ENCODE measurements at regions not wholly inside any gene's neighbourhood (a gene's known extent, or its start where the extent isn't known, plus 50 kb on each side); places are given as distances from the start of the nearest gene placed in this dataset.

DNA sequence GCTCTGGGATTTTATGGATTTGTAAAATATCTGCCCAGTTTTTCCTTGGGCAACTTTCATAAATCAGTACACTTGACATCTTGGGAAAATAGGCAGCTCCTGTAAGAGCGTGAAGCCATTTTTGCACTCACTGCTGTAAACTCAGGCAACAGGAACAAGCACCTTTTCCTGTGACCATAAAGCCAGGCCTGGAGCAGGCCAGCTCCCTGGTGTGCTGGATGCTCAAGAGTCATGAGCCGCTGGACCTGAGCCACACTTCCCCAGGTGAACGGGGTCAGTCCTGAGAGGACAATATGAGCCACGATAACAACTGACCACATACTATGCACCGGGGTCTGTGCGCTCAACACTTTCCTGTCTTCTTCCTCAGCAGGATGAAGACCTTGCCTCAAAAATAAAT, 158.2 kb downstream of the NUP210 start:
- TF ChIP-seq ZNF274 (IDR thresholded peaks at IDR 0.05; ENCODE audit: borderline replicate concordance, low read depth, low read length) = no peak
- TF ChIP-seq RFX5 (IDR thresholded peaks at IDR 0.05; ENCODE audit: low read depth, low read length) = no peak
- TF ChIP-seq, protein P1, sequence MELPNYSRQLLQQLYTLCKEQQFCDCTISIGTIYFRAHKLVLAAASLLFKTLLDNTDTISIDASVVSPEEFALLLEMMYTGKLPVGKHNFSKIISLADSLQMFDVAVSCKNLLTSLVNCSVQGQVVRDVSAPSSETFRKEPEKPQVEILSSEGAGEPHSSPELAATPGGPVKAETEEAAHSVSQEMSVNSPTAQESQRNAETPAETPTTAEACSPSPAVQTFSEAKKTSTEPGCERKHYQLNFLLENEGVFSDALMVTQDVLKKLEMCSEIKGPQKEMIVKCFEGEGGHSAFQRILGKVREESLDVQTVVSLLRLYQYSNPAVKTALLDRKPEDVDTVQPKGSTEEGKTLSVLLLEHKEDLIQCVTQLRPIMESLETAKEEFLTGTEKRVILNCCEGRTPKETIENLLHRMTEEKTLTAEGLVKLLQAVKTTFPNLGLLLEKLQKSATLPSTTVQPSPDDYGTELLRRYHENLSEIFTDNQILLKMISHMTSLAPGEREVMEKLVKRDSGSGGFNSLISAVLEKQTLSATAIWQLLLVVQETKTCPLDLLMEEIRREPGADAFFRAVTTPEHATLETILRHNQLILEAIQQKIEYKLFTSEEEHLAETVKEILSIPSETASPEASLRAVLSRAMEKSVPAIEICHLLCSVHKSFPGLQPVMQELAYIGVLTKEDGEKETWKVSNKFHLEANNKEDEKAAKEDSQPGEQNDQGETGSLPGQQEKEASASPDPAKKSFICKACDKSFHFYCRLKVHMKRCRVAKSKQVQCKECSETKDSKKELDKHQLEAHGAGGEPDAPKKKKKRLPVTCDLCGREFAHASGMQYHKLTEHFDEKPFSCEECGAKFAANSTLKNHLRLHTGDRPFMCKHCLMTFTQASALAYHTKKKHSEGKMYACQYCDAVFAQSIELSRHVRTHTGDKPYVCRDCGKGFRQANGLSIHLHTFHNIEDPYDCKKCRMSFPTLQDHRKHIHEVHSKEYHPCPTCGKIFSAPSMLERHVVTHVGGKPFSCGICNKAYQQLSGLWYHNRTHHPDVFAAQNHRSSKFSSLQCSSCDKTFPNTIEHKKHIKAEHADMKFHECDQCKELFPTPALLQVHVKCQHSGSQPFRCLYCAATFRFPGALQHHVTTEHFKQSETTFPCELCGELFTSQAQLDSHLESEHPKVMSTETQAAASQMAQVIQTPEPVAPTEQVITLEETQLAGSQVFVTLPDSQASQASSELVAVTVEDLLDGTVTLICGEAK (IDR thresholded peaks at IDR 0.05) = no peak
- TF ChIP-seq, protein P1 (CRISPR knock-in tag; IDR thresholded peaks at IDR 0.05) = no peak
- TF ChIP-seq ARHGAP35 (IDR thresholded peaks at IDR 0.05; ENCODE audit: partially characterized antibody) = no peak
- TF ChIP-seq POLR2AphosphoS5 (IDR thresholded peaks at IDR 0.05; ENCODE audit: control insufficient read depth, insufficient read depth, low read depth, low read length) = no peak
- TF ChIP-seq, protein P2, sequence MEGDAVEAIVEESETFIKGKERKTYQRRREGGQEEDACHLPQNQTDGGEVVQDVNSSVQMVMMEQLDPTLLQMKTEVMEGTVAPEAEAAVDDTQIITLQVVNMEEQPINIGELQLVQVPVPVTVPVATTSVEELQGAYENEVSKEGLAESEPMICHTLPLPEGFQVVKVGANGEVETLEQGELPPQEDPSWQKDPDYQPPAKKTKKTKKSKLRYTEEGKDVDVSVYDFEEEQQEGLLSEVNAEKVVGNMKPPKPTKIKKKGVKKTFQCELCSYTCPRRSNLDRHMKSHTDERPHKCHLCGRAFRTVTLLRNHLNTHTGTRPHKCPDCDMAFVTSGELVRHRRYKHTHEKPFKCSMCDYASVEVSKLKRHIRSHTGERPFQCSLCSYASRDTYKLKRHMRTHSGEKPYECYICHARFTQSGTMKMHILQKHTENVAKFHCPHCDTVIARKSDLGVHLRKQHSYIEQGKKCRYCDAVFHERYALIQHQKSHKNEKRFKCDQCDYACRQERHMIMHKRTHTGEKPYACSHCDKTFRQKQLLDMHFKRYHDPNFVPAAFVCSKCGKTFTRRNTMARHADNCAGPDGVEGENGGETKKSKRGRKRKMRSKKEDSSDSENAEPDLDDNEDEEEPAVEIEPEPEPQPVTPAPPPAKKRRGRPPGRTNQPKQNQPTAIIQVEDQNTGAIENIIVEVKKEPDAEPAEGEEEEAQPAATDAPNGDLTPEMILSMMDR (IDR thresholded peaks at IDR 0.05 in 2 of 3, conservative IDR thresholded peaks at IDR 0.05 in 1 of 3; ENCODE audit: insufficient read depth in 2 of 3, low read depth in 1 of 3, low read length in 3 of 3) = no peak
- TF ChIP-seq MCM5 (IDR thresholded peaks at IDR 0.05; ENCODE audit: low read depth) = no peak
- TF ChIP-seq, protein P3, sequence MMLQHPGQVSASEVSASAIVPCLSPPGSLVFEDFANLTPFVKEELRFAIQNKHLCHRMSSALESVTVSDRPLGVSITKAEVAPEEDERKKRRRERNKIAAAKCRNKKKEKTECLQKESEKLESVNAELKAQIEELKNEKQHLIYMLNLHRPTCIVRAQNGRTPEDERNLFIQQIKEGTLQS (IDR thresholded peaks at IDR 0.05) = no peak
- TF ChIP-seq, protein P3 (CRISPR knock-in tag; conservative IDR thresholded peaks at IDR 0.05) = no peak
- TF ChIP-seq, protein P4, sequence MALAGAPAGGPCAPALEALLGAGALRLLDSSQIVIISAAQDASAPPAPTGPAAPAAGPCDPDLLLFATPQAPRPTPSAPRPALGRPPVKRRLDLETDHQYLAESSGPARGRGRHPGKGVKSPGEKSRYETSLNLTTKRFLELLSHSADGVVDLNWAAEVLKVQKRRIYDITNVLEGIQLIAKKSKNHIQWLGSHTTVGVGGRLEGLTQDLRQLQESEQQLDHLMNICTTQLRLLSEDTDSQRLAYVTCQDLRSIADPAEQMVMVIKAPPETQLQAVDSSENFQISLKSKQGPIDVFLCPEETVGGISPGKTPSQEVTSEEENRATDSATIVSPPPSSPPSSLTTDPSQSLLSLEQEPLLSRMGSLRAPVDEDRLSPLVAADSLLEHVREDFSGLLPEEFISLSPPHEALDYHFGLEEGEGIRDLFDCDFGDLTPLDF (CRISPR knock-in tag; IDR thresholded peaks at IDR 0.05) = no peak
- TF ChIP-seq, protein P5, sequence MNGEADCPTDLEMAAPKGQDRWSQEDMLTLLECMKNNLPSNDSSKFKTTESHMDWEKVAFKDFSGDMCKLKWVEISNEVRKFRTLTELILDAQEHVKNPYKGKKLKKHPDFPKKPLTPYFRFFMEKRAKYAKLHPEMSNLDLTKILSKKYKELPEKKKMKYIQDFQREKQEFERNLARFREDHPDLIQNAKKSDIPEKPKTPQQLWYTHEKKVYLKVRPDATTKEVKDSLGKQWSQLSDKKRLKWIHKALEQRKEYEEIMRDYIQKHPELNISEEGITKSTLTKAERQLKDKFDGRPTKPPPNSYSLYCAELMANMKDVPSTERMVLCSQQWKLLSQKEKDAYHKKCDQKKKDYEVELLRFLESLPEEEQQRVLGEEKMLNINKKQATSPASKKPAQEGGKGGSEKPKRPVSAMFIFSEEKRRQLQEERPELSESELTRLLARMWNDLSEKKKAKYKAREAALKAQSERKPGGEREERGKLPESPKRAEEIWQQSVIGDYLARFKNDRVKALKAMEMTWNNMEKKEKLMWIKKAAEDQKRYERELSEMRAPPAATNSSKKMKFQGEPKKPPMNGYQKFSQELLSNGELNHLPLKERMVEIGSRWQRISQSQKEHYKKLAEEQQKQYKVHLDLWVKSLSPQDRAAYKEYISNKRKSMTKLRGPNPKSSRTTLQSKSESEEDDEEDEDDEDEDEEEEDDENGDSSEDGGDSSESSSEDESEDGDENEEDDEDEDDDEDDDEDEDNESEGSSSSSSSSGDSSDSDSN (IDR thresholded peaks at IDR 0.05; ENCODE audit: borderline replicate concordance in 1 of 2, low read depth in 2 of 2, low read length in 2 of 2) = no peak

Measured in K562 (cell line).